NB4 (cell line): ENCODE measurements at regions not wholly inside any gene's neighbourhood (a gene's known extent, or its start where the extent isn't known, plus 50 kb on each side); places are given as distances from the start of the nearest gene placed in this dataset.

ENCODE experiments used
- CTCF ChIP-seq: IDR thresholded peaks from one replicate; pipeline ENCODE4 v1.5.1; 2012; ENCODE audit warnings: low read depth, low read length
- POLR2A ChIP-seq: IDR thresholded peaks from 2 replicates; pipeline ENCODE4 v1.6.1; 2011; ENCODE audit warnings: mild to moderate bottlenecking; ENCODE audit not compliant: insufficient read length; ENCODE audit errors: extremely low read depth

- no peak for TF ChIP-seq POLR2A
- TF ChIP-seq CTCF, result no peak
Measured at GRCh38 chr10:23525406-23525805, 86.5 kb downstream of the OTUD1 start.
